H1 (cell line): ENCODE measurements at regions not wholly inside any gene's neighbourhood (a gene's known extent, or its start where the extent isn't known, plus 50 kb on each side); places are given as distances from the start of the nearest gene placed in this dataset.

Experiments used
- SIX5 ChIP-seq: IDR thresholded peaks from 2 replicates; pipeline ENCODE4 v1.6.1; 2011; ENCODE audit warnings: mild to moderate bottlenecking, low read depth, low read length

GRCh38 chr18:73961804-73962203 is 185.8 kb downstream of the FBXO15 start (continued):
- TF ChIP-seq SIX5: no peak
